Kidney (tissue), 13 donors: ENCODE measurements at regions not wholly inside any gene's neighbourhood (a gene's known extent, or its start where the extent isn't known, plus 50 kb on each side); places are given as distances from the start of the nearest gene placed in this dataset.

Experiments used
- DNase-seq, 5 donors: peaks; one replicate each; pipeline ENCODE4 v3.0.0-alpha.2; 2013 to 2020
- FAIRE-seq: peaks from 2 replicates; lab custom pipeline; 2012; peaks lifted over from hg19 to GRCh38; lab: Jason Lieb, UNC
- H3K27ac ChIP-seq, 2 donors: one replicate each; pipeline ENCODE4 v1.7.0; 2013; ENCODE audit warnings: low read depth in 2 of 2, low read length in 2 of 2, inconsistent platforms in 1 of 2
- H3K27me3 ChIP-seq: one replicate; pipeline ENCODE4 v1.7.1; 2013; ENCODE audit warnings: low read length, inconsistent platforms; ENCODE audit not compliant: control insufficient read depth, insufficient read depth
- H3K36me3 ChIP-seq, 3 donors: one replicate each; pipeline versions ENCODE4 v1.7.0 to v1.7.1; 2013; ENCODE audit warnings: low read length in 3 of 3, control low read depth in 1 of 3, inconsistent platforms in 1 of 3; ENCODE audit not compliant: insufficient read depth in 3 of 3, control insufficient read depth in 2 of 3
- H3K4me1 ChIP-seq, 3 donors: one replicate each; pipeline versions ENCODE4 v1.7.0 to v1.7.1; 2013; ENCODE audit warnings: low read length in 3 of 3, inconsistent platforms in 1 of 3, low read depth in 1 of 3; ENCODE audit not compliant: control insufficient read depth in 2 of 3, insufficient read depth in 2 of 3
- H3K4me3 ChIP-seq, 3 donors: one replicate each; pipeline versions ENCODE4 v1.7.0 to v1.8.1; 2013; ENCODE audit warnings: low read length in 3 of 3, control low read depth in 1 of 3, inconsistent platforms in 1 of 3
- H3K9ac ChIP-seq, 3 donors: one replicate each; pipeline versions ENCODE4 v1.7.0 to v1.7.1; 2013; ENCODE audit warnings: low read length in 3 of 3, control low read depth in 1 of 3, inconsistent platforms in 1 of 3
- H3K9me3 ChIP-seq, 3 donors: one replicate each; pipeline versions ENCODE4 v1.7.0 to v1.7.1; 2013; ENCODE audit warnings: low read length in 3 of 3, control low read depth in 1 of 3, inconsistent platforms in 1 of 3; ENCODE audit not compliant: control insufficient read depth in 2 of 3, insufficient read depth in 1 of 3
- intact Hi-C: fragments of 100-400 bp; cut with DNase I; formaldehyde crosslinking; loops from one replicate; pipeline ENCODE4 v1.11.1; 2022
- TF ChIP-seq, protein P1 (sequence below): IDR thresholded peaks from 3 replicates; pipeline ENCODE4 v1.5.1; 2012; ENCODE audit warnings: mild to moderate bottlenecking, moderate library complexity, borderline replicate concordance; ENCODE audit not compliant: insufficient read depth; ENCODE audit errors: extremely low read depth
- donor health status: control.
- donor health status: control.
- donor health status: control.
- donor health status: control.
- donor health status: control.
- donor health status: DM: yes; HTN: yes; CAD: no.
- donor health status: Normal renal cell carcinoma (clear cell type).

- TF ChIP-seq, protein P1, sequence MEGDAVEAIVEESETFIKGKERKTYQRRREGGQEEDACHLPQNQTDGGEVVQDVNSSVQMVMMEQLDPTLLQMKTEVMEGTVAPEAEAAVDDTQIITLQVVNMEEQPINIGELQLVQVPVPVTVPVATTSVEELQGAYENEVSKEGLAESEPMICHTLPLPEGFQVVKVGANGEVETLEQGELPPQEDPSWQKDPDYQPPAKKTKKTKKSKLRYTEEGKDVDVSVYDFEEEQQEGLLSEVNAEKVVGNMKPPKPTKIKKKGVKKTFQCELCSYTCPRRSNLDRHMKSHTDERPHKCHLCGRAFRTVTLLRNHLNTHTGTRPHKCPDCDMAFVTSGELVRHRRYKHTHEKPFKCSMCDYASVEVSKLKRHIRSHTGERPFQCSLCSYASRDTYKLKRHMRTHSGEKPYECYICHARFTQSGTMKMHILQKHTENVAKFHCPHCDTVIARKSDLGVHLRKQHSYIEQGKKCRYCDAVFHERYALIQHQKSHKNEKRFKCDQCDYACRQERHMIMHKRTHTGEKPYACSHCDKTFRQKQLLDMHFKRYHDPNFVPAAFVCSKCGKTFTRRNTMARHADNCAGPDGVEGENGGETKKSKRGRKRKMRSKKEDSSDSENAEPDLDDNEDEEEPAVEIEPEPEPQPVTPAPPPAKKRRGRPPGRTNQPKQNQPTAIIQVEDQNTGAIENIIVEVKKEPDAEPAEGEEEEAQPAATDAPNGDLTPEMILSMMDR, result no peak
- FAIRE-seq (no peak), DNase-seq (no peak)
- H3K9me3 ChIP-seq, result no peaks in the 10 kb centered on the region
- H3K4me1 ChIP-seq, result no peaks in the 10 kb centered on the region
- intact Hi-C loops, result no loop called here
- H3K27ac ChIP-seq, result no peak overlapping the region
- no peak overlapping the region for H3K4me3 ChIP-seq
- no peak overlapping the region for H3K9ac ChIP-seq
- H3K36me3 ChIP-seq, result no peaks in the 10 kb centered on the region
- H3K27me3 ChIP-seq, result no peaks in the 10 kb centered on the region
Measured at GRCh38 chr10:53088961-53089360, 316.4 kb upstream of the MBL2 start.

DNA sequence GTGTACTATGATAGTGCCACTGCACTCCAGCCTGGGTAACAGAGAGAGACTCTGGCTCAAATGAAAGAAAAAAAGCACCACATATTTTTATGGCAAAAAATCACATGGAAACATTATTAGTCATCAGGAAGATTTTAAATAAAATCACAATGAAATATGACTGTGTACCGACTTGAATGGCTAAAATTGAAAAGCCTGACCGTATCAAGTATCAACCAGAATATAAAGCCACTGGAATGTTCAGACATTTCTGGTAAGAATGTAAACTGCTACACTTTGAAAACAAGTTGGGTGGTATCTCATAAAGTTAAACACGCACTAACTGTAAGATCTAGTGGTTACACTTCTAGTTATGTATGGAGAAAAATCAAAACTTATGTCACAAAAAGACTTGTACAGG is 306.7 kb upstream of the MBL2 start:
- Histone ChIP-seq H3K27ac (no peak overlapping the region), H3K9me3 (no peaks in the 10 kb centered on the region), H3K36me3 (no peaks in the 10 kb centered on the region), H3K27me3 (no peaks in the 10 kb centered on the region), H3K4me3 (no peak overlapping the region), H3K9ac (no peak overlapping the region), H3K4me1 (no peaks in the 10 kb centered on the region)
- DNase-seq (no peak), FAIRE-seq (no peak)
- intact Hi-C loops, result no loop called here
- TF ChIP-seq, protein P1, result no peak

GRCh38 chr10:53076948-53077347 is 304.4 kb upstream of the MBL2 start:
- TF ChIP-seq, protein P1, result no peak
- Histone ChIP-seq H3K9ac (no peak overlapping the region), H3K4me3 (no peak overlapping the region), H3K9me3 (no peaks in the 10 kb centered on the region), H3K27me3 (no peaks in the 10 kb centered on the region), H3K27ac (no peak overlapping the region), H3K36me3 (no peaks in the 10 kb centered on the region), H3K4me1 (no peaks in the 10 kb centered on the region)
- DNase-seq (no peak), FAIRE-seq (no peak)
- intact Hi-C loops, result no loop called here

DNA sequence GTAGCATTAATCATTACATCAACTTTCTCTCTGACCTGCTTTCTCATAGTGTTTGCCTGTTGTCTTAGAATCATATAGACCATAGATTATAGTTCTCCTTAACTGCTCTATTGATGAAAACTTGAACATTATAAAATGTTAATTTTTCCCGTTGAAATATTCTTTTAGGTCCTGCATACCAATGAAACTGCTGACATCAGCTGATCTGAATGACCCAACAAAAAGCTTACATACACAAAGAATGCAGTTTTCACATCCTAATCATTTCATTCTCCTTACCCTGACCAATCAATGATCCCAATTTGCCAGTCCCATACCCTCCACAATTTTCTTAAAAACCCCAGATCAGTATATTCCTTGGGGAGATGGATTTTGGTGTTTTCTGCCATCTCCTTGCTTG is 302.9 kb upstream of the MBL2 start:
- TF ChIP-seq, protein P1, result no peak
- no peaks in the 10 kb centered on the region for H3K36me3 ChIP-seq
- no peaks in the 10 kb centered on the region for H3K4me1 ChIP-seq
- FAIRE-seq (no peak), DNase-seq (no peak)
- H3K9me3 ChIP-seq, result no peaks in the 10 kb centered on the region
- H3K27ac ChIP-seq, result no peak overlapping the region
- no peaks in the 10 kb centered on the region for H3K27me3 ChIP-seq
- intact Hi-C loops, result no loop called here
- H3K4me3 ChIP-seq, result no peak overlapping the region
- no peak overlapping the region for H3K9ac ChIP-seq
